Left lung (tissue), 4 donors: ENCODE measurements at regions not wholly inside any gene's neighbourhood (a gene's known extent, or its start where the extent isn't known, plus 50 kb on each side); places are given as distances from the start of the nearest gene placed in this dataset.

Source experiments
- ATAC-seq: fragments of 200-7000 bp; cut with Tn5 transposase; one replicate; pipeline ENCODE4 v1.9.1; 2020; ENCODE audit warnings: moderate library complexity
- DNase-seq, 4 donors: peaks; one replicate each; pipeline ENCODE4 v3.0.0-alpha.2; 2013 to 2020
- H3K27ac ChIP-seq, 2 donors: fragments of 200-600 bp; sonication (generic) in 1 of 2; one replicate each; pipeline versions ENCODE4 v1.5.0 to v1.8.0; 2020 to 2021
- H3K27me3 ChIP-seq, 2 donors: fragments of 200-600 bp; sonication (generic) in 1 of 2; one replicate each; pipeline versions ENCODE4 v1.5.0 to v1.8.0; 2020 to 2021
- H3K36me3 ChIP-seq, 2 donors: fragments of 200-600 bp; sonication (generic) in 1 of 2; one replicate each; pipeline versions ENCODE4 v1.5.0 to v1.8.0; 2020 to 2021
- H3K4me1 ChIP-seq, 2 donors: fragments of 200-600 bp; one replicate each; pipeline ENCODE4 v1.8.0; 2021
- H3K4me3 ChIP-seq, 2 donors: fragments of 200-600 bp; sonication (generic) in 1 of 2; one replicate each; pipeline versions ENCODE4 v1.5.0 to v1.8.0; 2020 to 2021; ENCODE audit warnings: mild to moderate bottlenecking in 1 of 2
- H3K9me3 ChIP-seq, 2 donors: fragments of 200-600 bp; sonication (generic) in 1 of 2; one replicate each; pipeline versions ENCODE4 v1.5.0 to v1.8.0; 2020 to 2021
- intact Hi-C, 2 donors: fragments of 100-400 bp; cut with DNase I; formaldehyde crosslinking; loops; one replicate each; pipeline versions ENCODE4 v1.11.2 to v1.14.2; 2022
- TF ChIP-seq, protein P1 (sequence below), 2 donors: fragments of 200-600 bp; sonication (generic) in 1 of 2; IDR thresholded peaks; one replicate each; pipeline versions ENCODE4 v1.5.0 to v1.8.0; 2021; ENCODE audit warnings: antibody characterized with exemption in 2 of 2
- donor health status: DM: no; HTN: yes; CAD: no.
- donor health status: DM: no; HTN: no; CAD: no.

DNA sequence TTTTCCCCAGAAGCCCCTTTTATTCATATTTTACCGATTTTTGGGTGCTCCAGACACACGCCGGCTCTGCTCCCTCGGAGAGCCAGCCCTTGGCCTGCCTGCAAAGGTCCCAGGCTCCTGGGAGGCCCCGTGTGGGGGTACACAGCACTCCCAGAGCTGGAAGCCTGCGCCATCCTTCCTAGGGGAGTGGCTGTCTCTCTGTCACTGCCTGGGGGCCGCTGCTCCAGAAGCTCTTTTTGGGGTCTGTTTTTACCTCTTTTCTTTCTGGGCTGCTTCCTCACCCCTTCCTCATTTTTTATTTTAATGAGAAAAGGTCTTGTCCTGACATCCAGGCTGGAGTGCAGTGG, 119.1 kb upstream of the COL5A1 start:
- Histone ChIP-seq H3K27me3 (peaks cover 0 to 21% of the 10 kb centered on the region in 2 donors), H3K4me1 (no peaks in the 10 kb centered on the region), H3K9me3 (no peaks in the 10 kb centered on the region), H3K36me3 (no peaks in the 10 kb centered on the region), H3K27ac (no peak overlapping the region), H3K4me3 (no peak overlapping the region)
- TF ChIP-seq, protein P1, sequence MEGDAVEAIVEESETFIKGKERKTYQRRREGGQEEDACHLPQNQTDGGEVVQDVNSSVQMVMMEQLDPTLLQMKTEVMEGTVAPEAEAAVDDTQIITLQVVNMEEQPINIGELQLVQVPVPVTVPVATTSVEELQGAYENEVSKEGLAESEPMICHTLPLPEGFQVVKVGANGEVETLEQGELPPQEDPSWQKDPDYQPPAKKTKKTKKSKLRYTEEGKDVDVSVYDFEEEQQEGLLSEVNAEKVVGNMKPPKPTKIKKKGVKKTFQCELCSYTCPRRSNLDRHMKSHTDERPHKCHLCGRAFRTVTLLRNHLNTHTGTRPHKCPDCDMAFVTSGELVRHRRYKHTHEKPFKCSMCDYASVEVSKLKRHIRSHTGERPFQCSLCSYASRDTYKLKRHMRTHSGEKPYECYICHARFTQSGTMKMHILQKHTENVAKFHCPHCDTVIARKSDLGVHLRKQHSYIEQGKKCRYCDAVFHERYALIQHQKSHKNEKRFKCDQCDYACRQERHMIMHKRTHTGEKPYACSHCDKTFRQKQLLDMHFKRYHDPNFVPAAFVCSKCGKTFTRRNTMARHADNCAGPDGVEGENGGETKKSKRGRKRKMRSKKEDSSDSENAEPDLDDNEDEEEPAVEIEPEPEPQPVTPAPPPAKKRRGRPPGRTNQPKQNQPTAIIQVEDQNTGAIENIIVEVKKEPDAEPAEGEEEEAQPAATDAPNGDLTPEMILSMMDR (IDR thresholded peaks at IDR 0.05), result no peak
- no peak for ATAC-seq
- intact Hi-C loops, result no loop called here
- no peak for DNase-seq

DNA sequence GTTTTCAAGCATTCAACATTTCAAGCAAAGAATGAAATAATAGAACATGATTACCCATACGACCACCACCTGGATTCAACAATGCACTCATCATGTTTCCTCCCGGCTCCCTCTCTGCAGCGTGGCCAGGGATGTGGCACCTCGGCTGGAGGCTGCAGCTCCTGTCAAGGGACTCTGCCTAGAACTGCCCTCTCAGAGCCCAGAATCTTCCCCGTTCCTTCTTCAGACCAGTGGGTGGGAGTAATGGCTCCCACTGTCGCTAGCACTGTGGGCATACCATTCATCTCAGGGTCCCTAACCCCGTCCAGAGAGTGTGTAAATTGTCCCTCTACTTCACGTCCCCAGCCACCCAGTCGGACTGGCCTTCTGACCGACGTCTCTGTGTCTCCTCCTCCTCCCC, 118.6 kb upstream of the COL5A1 start:
- DNase-seq (no peak), ATAC-seq (no peak)
- Histone ChIP-seq H3K4me1 (no peaks in the 10 kb centered on the region), H3K4me3 (no peak overlapping the region), H3K27me3 (peaks cover 0 to 26% of the 10 kb centered on the region in 2 donors), H3K36me3 (no peaks in the 10 kb centered on the region), H3K27ac (no peak overlapping the region), H3K9me3 (no peaks in the 10 kb centered on the region)
- intact Hi-C loops, result no loop called here
- TF ChIP-seq, protein P1 (IDR thresholded peaks at IDR 0.05), result no peak

DNA sequence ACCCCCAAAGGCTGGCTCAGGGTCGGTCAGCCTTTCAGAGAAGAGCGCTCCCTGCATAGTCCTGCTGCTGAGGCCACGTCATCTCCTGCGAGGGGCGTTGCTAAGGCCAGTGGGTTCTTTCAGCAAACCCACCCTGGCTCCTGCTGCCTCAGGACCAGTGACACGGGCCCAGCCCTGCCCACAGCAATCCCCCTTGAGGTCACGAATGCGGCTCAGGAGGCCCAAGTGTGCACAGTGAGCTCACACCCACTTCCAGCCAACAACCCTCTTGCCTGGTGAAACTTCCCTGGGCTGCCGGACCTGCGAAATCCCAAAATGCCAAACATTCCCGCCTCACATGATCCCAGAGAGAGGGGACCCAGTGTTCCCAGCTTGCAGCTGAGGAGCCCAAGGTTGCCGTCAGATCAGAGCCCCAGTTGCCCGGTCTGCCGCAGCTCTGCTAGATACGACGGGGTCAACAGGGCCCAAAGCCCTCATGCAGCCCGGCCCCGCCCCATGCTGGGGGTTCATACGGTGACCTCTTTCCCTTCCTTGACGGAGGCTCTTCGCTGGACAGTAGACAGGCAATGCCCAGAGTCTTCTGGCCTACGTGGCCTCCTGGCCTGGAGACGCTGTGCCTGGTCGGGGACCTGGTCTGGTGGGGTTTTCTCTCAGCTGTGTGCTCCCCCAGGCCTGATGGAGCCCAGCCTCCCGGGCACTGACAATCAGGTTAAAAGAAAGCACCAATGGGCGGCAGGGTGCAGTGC, 116.4 kb upstream of the COL5A1 start:
- no peaks in the 10 kb centered on the region for H3K36me3 ChIP-seq
- no peak for ATAC-seq
- intact Hi-C loops, result no loop called here
- H3K9me3 ChIP-seq, result peaks cover 0 to 1% of the 10 kb centered on the region in 2 donors
- H3K4me3 ChIP-seq, result no peak overlapping the region
- no peak overlapping the region for H3K27ac ChIP-seq
- peaks cover 0 to 27% of the 10 kb centered on the region in 2 donors for H3K27me3 ChIP-seq
- H3K4me1 ChIP-seq, result no peaks in the 10 kb centered on the region
- TF ChIP-seq, protein P1 (IDR thresholded peaks at IDR 0.05), result no peak
- DNase-seq, result peak in 1 of 4 donors; percentile 27

DNA sequence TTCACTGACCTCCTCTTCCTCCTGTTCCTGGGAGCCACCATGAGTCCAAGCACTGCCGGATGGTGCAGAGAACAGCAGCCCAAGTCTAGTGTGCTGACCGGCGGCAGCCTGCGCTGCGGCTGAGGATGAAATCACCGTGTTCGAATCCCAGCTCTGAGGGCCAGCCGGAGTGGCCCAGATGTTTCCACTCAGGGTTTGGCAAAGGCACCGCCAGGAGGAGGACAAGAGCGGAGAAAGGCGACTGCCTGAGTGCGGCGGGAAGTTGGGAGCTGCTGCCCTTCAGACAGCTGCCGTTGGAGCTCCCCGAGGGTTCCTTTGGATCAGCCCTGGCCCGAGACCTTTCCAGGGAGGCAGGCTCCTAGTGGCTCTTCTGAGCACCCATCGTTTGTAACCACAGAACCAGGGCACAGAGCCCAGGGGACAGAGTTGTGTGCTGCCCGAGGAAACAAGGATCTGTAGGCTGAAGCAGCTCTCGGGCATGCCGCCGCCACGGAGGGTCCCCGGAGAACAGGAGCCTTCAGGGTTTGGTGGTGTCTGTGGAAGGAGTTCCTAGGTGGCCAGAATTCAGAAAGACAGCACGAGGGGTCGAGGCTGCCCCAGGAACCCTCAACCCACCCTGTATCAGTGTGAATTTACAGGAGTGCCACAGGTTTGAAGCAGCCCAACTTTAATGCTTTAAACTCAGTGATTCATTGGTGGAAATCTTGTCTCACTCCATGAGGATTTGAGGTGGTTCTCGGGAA, 115.6 kb upstream of the COL5A1 start:
- H3K4me3 ChIP-seq, result no peak overlapping the region
- H3K27ac ChIP-seq, result peak overlapping the region in 1 of 2 donors; percentile 53
- ATAC-seq, result peak; percentile 46
- H3K4me1 ChIP-seq, result no peaks in the 10 kb centered on the region
- peak in 3 of 4 donors; percentile 43 to 60 (median 50) for DNase-seq
- H3K9me3 ChIP-seq, result peaks cover 0 to 9% of the 10 kb centered on the region in 2 donors
- H3K27me3 ChIP-seq, result peaks cover 0 to 27% of the 10 kb centered on the region in 2 donors
- intact Hi-C loops, result no loop called here
- TF ChIP-seq, protein P1 (IDR thresholded peaks at IDR 0.05), result no peak
- no peaks in the 10 kb centered on the region for H3K36me3 ChIP-seq
